HG03575 (cell line): ENCODE measurements at regions not wholly inside any gene's neighbourhood (a gene's known extent, or its start where the extent isn't known, plus 50 kb on each side); places are given as distances from the start of the nearest gene placed in this dataset.
A peak's percentile ranks its signal among the peaks of the same experiment; 100 is the strongest.

Experiments
- ATAC-seq: cut with Tn5 transposase; IDR thresholded peaks from one replicate; pipeline ENCODE4 v1.9.1; 2021; ENCODE audit not compliant: unreplicated experiment, insufficient number of reproducible peaks, low FRiP score; ENCODE audit errors: extremely low read depth

GRCh38 chr7:21253740-21254687 lies 173.9 kb upstream of the SP4 start:
- ATAC-seq, result no peak

DNA sequence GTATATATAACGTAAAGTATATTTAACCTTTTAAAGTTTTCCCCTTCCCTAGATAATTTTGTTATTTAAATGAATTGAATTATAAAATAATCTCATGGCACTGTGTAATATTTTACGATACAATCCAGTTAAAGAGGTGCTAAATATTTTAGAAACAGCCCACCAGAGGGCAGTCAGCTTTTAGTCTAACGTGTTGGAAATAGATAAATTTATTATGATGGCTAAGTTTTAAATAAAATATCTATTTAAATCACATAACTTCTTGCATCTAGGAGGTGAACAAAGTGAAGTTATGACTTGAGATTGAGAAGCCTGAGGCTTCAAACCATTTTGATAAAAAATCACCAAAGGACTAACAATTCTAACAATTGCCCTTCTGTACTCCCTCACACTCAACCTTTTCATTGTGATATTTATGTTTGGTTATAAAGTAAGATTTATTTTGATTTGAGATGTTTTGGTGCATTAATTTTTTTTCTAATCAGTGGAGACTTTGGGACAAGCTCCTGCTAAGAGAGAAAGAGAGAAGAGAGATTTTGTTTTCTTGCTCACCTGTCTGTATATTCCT lies 171.5 kb upstream of the SP4 start:
- ATAC-seq, result no peak

DNA sequence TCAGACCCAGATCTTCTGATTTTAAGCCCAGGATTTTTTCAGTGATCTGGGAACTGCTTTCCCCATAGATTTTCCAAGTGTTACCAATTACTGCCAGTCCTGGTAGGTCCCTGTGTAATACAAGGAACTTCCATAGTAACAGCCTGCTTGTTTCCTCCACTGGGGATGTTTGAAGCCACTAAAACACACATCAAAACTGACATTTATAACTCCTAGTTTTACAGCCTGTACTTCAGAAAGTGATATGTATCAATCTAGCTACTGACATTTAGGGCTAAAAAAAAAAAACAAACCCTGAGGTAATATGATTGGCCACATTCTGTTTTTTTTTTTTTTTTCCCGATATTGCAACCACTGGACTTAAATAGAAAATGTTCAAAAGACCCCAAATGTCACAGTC lies 166.9 kb upstream of the SP4 start:
- no peak for ATAC-seq

DNA sequence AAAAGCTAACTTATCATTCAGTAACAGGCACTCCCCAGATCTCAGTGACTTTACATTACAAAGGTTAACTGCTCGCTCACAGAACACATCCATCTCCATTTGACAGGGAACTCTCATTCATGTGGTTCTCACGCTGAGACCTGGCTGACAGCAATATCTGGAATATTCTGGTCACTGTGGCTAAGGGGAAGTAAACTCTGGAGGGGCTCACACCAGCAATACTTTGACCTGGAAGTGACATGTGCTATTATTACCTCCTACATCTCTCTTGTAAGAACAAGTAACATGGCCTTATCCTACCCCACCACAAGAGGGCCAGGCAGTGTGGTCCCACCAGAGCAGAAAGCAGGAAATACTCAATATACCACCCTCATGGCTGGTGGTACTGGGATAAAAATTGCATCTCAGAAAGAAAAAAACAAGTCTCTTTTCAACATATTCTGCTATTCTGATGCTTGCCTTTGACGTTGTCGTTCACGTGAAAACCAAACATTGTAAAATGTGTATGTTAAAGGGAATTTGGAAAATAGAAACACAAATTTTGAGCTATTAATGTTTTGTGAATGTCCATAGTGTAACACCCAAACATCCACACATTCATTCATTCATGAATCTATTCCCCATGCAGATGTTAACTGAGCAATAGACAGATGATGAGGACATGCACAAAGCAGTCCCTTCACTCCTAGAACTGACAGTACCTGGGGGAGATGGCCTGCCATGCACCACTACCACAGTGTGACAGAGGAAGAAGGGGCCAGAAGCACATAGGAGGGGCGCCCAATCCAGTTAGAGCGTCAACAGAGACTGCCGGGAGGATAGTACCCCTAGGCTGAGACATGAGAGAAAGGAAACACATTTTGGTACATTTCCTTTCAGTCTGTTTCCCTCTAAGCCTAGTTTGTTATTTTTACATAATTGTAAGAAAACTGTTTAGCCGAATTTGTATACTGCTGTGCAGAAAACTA lies 166.0 kb upstream of the SP4 start:
- peak; percentile 85 for ATAC-seq

GRCh38 chr7:21269021-21269420 lies 158.9 kb upstream of the SP4 start:
- no peak for ATAC-seq

DNA sequence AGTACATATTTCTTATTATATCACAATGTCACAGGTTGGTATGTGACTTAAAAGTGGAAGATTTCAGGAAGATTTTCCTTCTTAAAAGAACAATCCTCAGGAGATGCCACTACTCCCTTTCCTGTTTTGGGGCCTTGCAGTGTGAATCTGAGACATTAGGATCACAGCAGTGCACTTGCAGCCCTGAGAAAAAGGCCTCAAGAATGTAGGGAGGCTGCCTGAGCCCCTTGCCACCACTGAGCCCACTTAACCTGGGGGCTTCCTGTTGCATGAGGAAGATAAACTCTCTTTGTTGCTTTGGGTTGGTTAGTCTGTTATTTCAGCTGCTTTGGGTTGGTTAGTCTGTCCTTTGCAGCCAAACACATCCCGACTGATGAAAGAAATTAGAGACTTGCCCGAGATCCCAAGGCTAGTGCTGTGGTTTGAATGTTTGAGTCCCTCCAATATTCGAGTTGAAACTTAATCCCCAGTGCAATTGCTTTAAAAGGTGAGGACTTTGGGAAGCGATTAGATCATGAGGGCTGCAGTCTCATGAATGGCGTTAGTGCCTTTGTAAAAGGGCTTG lies 151.3 kb upstream of the SP4 start:
- ATAC-seq, result no peak

DNA sequence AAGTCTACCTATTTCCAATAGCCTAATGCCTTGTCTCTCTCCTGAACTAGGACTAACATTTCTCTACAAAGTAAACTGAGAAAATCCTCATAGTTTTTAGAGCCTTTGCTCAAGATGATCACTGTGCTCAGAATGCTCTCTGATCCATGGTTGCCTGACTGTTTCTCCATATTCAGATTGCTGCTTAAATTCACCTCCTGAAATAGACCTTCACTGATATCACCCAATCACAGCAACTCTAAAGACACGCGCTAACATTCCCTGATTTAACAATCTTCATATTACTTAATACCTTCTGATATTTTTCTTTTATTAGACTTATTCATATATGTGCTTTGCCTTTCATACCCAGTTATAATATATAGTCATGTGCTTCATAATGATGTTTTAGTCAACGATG lies 148.9 kb upstream of the SP4 start:
- ATAC-seq, result no peak

DNA sequence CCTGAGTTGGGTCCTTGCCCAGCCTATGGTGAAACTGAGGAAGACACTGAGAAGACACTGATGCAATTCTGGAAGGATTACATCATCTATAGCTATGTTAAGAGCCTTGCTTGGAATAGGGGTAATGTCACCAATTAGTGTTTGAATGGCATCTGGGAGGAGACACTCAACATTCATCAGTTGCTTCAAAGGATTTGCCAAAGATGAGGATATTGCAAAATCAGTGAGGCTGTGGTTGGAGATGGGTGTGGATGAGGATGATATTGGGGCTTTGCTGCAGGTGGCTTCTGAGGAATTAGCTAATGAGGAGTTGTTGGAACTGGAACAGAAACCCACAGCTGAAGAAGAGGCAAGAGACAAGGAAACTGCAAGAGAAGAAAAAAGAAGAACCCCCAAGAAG lies 146.7 kb upstream of the SP4 start:
- ATAC-seq, result no peak

DNA sequence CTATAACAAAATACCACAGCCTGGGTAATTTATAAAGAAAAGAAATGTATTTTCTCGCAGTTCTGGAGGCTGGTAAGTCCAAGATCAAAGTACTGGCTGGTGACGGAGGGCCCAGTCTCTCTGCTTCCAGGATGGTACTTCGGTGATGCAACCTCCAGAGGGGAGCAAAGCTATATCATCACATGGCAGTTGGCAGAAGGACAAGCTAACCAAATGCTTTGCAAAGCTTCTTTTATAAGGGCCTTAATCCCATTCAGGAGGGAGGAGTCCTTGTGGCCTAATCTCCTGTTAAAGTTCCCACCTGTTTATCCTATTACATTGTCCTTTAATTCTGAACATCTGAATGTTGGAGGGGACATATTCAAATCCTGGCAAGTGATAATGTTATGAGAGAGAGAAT lies 134.1 kb upstream of the SP4 start:
- ATAC-seq, result no peak

DNA sequence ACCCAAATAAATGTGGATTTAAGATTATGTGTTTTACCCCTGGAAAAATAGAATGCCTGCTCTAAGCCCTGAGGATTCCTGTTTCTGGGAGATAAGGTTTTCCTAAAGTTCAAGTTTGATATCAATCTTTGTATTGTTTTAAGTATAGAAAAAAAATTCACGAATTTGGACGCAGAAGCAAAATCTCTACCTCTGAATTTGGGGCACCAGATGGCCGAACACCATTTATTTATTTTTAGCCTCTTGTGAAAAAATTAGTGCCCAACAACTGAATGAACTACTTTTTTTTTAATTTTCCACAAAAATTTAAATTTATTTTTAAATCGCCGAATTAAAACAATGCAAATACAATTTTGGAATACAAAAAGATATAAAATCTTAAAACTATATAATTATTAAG lies 128.1 kb upstream of the SP4 start:
- ATAC-seq, result no peak

DNA sequence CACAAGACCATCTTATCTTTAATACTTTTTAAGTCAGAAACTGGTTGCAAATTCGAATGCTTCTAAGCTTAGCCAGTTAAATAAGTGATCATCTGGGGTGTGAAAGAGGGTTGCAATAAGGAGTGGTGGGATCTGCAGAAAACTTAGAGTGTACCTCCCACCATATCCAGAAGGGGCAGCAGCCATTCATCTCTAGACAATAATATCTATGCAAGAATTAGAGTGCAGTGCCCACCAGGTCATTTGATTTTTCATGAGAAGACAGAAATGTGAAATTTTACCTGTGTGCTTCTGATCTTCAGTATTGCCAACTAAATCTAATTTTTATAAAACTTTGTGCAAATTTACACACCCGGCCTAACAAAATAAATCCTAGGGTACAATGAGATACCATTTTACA lies 127.2 kb upstream of the SP4 start:
- no peak for ATAC-seq

DNA sequence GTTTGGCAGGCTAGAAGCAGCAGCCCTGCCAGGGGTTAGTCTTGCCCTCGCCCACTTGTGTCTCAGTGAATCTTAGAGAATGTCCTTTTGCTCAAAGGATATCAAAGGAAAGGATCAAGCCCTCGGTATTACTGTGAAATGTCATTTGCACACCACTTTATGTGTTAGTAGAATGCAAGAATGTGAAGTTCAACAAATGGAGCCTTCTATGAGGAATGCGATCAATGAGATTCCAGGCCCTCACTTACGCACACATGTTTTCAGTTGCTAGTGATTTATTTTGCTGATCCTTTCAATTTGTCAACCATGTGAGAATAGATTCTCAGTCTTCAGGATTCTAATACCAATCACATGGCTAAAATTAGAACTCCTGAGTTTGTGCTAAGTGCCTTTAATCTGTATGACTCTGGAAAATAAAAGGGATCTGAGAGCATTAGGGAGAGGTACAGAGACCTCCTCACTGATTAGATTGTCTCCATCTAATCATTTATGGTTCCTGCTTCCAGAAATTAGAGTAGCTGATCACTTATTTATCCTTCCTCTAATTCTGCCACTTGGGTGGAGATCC lies 123.0 kb upstream of the SP4 start:
- ATAC-seq, result no peak

DNA sequence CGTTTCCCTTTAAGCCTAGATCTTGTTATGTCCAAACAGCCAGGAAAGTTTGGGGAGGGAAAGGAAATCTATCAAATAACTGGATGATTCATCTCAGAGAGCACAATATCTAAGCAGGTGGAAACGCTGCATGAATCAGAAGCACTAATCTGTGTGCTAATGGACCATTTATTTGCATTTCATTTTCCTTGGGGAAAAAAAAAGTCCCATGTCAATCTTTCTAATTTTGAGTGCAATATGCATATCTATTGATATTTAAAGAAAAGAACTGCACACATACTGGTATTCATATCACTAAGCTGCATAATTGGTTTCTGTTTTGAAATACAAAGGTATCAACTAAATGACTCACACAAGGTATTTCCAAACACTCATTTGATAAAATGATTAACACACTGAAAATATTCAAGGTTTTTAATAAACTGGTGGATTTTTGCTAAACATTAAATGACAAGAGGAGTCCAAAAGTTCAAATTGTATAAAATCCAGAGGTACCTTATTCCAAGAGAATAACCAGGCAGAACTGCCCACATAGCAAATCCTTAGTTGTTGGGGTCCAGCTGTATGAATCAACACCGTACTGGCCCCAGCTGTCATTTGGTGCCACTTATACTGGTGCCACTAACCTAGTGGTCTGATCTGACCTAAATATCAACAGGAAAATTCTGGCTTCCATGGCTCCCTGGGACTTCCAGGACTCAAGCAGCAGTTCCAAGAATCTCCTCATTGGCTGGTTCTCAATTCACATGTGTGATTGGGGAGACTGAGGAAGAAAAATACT lies 122.2 kb upstream of the SP4 start:
- ATAC-seq, result no peak

DNA sequence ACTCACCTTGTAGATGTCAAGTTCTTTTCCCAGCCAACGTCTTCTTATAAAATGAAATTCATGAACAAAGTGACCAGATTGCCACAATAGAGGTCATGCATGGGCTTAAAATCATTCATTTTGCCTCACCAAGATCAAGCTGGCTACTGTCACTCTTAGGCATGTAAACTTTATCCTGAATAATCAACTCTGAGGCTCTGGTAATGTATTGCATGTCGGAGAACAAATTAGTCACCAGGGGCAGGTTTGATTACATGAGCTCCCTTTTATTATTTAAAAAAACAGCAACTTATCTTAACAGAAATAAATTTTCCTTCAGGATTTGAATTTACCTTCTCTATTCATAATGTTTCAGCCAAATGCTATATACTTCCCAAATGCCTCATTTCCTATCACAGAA lies 112.9 kb upstream of the SP4 start:
- no peak for ATAC-seq

- no peak for ATAC-seq
Measured at GRCh38 chr7:21317966-21318915, 109.6 kb upstream of the SP4 start.

DNA sequence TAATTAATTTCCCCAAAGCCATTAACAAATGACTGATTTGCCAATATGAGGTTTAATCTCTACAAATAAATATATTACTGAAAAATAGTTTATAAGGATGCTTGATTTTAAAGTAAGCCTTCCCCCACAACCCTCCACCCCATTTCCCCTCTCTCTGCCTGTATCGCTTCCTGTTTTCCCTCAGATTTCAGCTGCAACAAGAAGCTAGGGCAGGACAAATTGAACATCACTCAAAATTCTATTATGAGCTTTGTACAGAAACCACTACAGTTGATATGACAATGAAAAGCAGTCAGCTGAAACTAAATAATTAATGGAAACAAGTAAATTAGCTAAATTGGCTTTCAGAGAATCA lies 109.0 kb upstream of the SP4 start:
- ATAC-seq, result no peak

- ATAC-seq, result no peak
Measured at GRCh38 chr7:21326241-21326640, 101.6 kb upstream of the SP4 start.
